HFFc6 (cell line): ENCODE measurements at regions not wholly inside any gene's neighbourhood (a gene's known extent, or its start where the extent isn't known, plus 50 kb on each side); places are given as distances from the start of the nearest gene placed in this dataset.

Experiments
- DNase-seq: peaks from one replicate; pipeline ENCODE4 v3.0.0-alpha.2; 2018
- H3K27ac Mint-ChIP-seq: 2 replicates; pipeline ENCODE4 v1.8.0; 2020; ENCODE audit warnings: mild to moderate bottlenecking, mixed read lengths
- H3K27me3 Mint-ChIP-seq: 2 replicates; pipeline ENCODE4 v1.8.0; 2021; ENCODE audit warnings: mild to moderate bottlenecking, moderate library complexity, mixed read lengths; ENCODE audit not compliant: insufficient read depth
- H3K36me3 Mint-ChIP-seq: 2 replicates; pipeline ENCODE4 v1.8.0; 2021; ENCODE audit warnings: low read depth, mixed read lengths
- H3K4me1 Mint-ChIP-seq: 2 replicates; pipeline ENCODE4 v1.8.0; 2020; ENCODE audit warnings: low read depth, mixed read lengths
- H3K4me3 Mint-ChIP-seq: 2 replicates; pipeline ENCODE4 v1.8.0; 2020; ENCODE audit warnings: mild to moderate bottlenecking, moderate library complexity, mixed read lengths
- H3K9me3 Mint-ChIP-seq: 2 replicates; pipeline ENCODE4 v1.8.0; 2020; ENCODE audit warnings: mild to moderate bottlenecking, mixed read lengths
- CTCF ChIP-seq: fragments of 200-600 bp; sonication (generic); IDR thresholded peaks from 2 replicates; pipeline ENCODE4 v1.5.0; 2021; ENCODE audit warnings: antibody characterized with exemption, mild to moderate bottlenecking

- Mint-ChIP-seq H3K36me3 (no peaks in the 10 kb centered on the region), H3K4me1 (no peaks in the 10 kb centered on the region), H3K27me3 (peaks cover 3% of the 10 kb centered on the region), H3K9me3 (no peaks in the 10 kb centered on the region; the same call in 1 of the 2 replicates), H3K4me3 (no peak overlapping the region), H3K27ac (no peak overlapping the region)
- TF ChIP-seq CTCF: no peak
- no peak for DNase-seq
Observed at GRCh38 chr2:118562144-118562543, 285.3 kb downstream of the EN1 start.

- TF ChIP-seq CTCF: no peak
- H3K27me3 Mint-ChIP-seq: peaks cover 3% of the 10 kb centered on the region
- H3K4me1 Mint-ChIP-seq: no peaks in the 10 kb centered on the region
- no peaks in the 10 kb centered on the region for H3K36me3 Mint-ChIP-seq
- no peaks in the 10 kb centered on the region; the same call in 1 of the 2 replicates for H3K9me3 Mint-ChIP-seq
- H3K4me3 Mint-ChIP-seq: no peak overlapping the region
- no peak for DNase-seq
- H3K27ac Mint-ChIP-seq: no peak overlapping the region
Observed at GRCh38 chr2:118558846-118559245, 288.6 kb downstream of the EN1 start.

GRCh38 chr2:118557791-118558190 lies 289.7 kb downstream of the EN1 start:
- H3K27ac Mint-ChIP-seq: no peak overlapping the region
- no peak for DNase-seq
- H3K4me1 Mint-ChIP-seq: no peaks in the 10 kb centered on the region
- peaks cover 3% of the 10 kb centered on the region for H3K27me3 Mint-ChIP-seq
- no peak overlapping the region for H3K4me3 Mint-ChIP-seq
- no peaks in the 10 kb centered on the region for H3K36me3 Mint-ChIP-seq
- no peak for TF ChIP-seq CTCF
- H3K9me3 Mint-ChIP-seq: no peaks in the 10 kb centered on the region; the same call in 1 of the 2 replicates

GRCh38 chr2:118557016-118557415 lies 290.4 kb downstream of the EN1 start:
- TF ChIP-seq CTCF: no peak
- no peaks in the 10 kb centered on the region for H3K4me1 Mint-ChIP-seq
- H3K27ac Mint-ChIP-seq: no peak overlapping the region
- H3K36me3 Mint-ChIP-seq: no peaks in the 10 kb centered on the region
- no peak for DNase-seq
- H3K4me3 Mint-ChIP-seq: no peak overlapping the region
- H3K27me3 Mint-ChIP-seq: peaks cover 1% of the 10 kb centered on the region
- H3K9me3 Mint-ChIP-seq: no peaks in the 10 kb centered on the region; the same call in 1 of the 2 replicates

- H3K27me3 Mint-ChIP-seq: peaks cover under 1% of the 10 kb centered on the region
- H3K36me3 Mint-ChIP-seq: no peaks in the 10 kb centered on the region
- H3K4me1 Mint-ChIP-seq: no peaks in the 10 kb centered on the region
- no peak overlapping the region for H3K4me3 Mint-ChIP-seq
- no peak for DNase-seq
- H3K27ac Mint-ChIP-seq: no peak overlapping the region
- no peaks in the 10 kb centered on the region; the same call in 1 of the 2 replicates for H3K9me3 Mint-ChIP-seq
- TF ChIP-seq CTCF: peak; percentile 56
Observed at GRCh38 chr2:118554616-118555015, 292.8 kb downstream of the EN1 start.

- Mint-ChIP-seq H3K4me1 (no peaks in the 10 kb centered on the region), H3K36me3 (no peaks in the 10 kb centered on the region), H3K27me3 (no peaks in the 10 kb centered on the region; the same call in 1 of the 2 replicates), H3K4me3 (no peak overlapping the region), H3K9me3 (no peaks in the 10 kb centered on the region), H3K27ac (no peak overlapping the region)
- no peak for TF ChIP-seq CTCF
- no peak for DNase-seq
Observed at GRCh38 chr2:118549503-118549902, 297.9 kb downstream of the EN1 start.
